Neural crest cell (in vitro differentiated cells): ENCODE measurements at regions not wholly inside any gene's neighbourhood (a gene's known extent, or its start where the extent isn't known, plus 50 kb on each side); places are given as distances from the start of the nearest gene placed in this dataset.

Experiments
- DNase-seq: peaks from one replicate; pipeline ENCODE4 v3.0.0; 2021; ENCODE audit warnings: low read depth, mixed read lengths, low spot score
- H3K27ac Mint-ChIP-seq: one replicate; pipeline ENCODE4 v1.8.0; 2021; ENCODE audit warnings: mild to moderate bottlenecking, mixed read lengths; ENCODE audit not compliant: unreplicated experiment
- H3K27me3 Mint-ChIP-seq: 2 replicates; pipeline ENCODE4 v1.8.0; 2021; ENCODE audit warnings: low read depth, mild to moderate bottlenecking, mixed read lengths
- H3K36me3 Mint-ChIP-seq: 2 replicates; pipeline ENCODE4 v1.8.0; 2021; ENCODE audit warnings: low read depth, mild to moderate bottlenecking, mixed read lengths
- H3K4me1 Mint-ChIP-seq: 2 replicates; pipeline ENCODE4 v1.8.0; 2021; ENCODE audit warnings: mixed read lengths
- H3K4me3 Mint-ChIP-seq: one replicate; pipeline ENCODE4 v1.8.0; 2021; ENCODE audit warnings: mild to moderate bottlenecking, mixed read lengths
- H3K9me3 Mint-ChIP-seq: 2 replicates; pipeline ENCODE4 v1.8.0; 2021; ENCODE audit warnings: mixed read lengths
- CTCF ChIP-seq: fragments of 200-600 bp; sonication (generic); conservative IDR thresholded peaks from 2 replicates; pipeline ENCODE4 v1.5.0; 2021; ENCODE audit warnings: antibody characterized with exemption, mild to moderate bottlenecking

GRCh38 chr4:31041853-31042252 lies 321.7 kb downstream of the PCDH7 start:
- no peaks in the 10 kb centered on the region for H3K36me3 Mint-ChIP-seq
- no peak overlapping the region for H3K27ac Mint-ChIP-seq
- no peak for TF ChIP-seq CTCF
- DNase-seq = no peak
- peaks cover 19% of the 10 kb centered on the region for H3K4me1 Mint-ChIP-seq
- no peaks in the 10 kb centered on the region for H3K27me3 Mint-ChIP-seq
- H3K9me3 Mint-ChIP-seq = no peaks in the 10 kb centered on the region
- H3K4me3 Mint-ChIP-seq = no peak overlapping the region

- no peak for DNase-seq
- no peak overlapping the region for H3K4me3 Mint-ChIP-seq
- H3K4me1 Mint-ChIP-seq = peaks cover 23% of the 10 kb centered on the region
- H3K36me3 Mint-ChIP-seq = no peaks in the 10 kb centered on the region
- H3K9me3 Mint-ChIP-seq = no peaks in the 10 kb centered on the region
- no peak overlapping the region for H3K27ac Mint-ChIP-seq
- H3K27me3 Mint-ChIP-seq = no peaks in the 10 kb centered on the region
- TF ChIP-seq CTCF = no peak
These were observed 323.4 kb downstream of the PCDH7 start for GRCh38 chr4:31043382-31044062.

GRCh38 chr4:31045151-31045550 lies 325.0 kb downstream of the PCDH7 start:
- no peak for DNase-seq
- no peak for TF ChIP-seq CTCF
- Mint-ChIP-seq H3K36me3 (no peaks in the 10 kb centered on the region), H3K9me3 (no peaks in the 10 kb centered on the region), H3K4me3 (no peak overlapping the region), H3K4me1 (peaks cover 24% of the 10 kb centered on the region), H3K27ac (no peak overlapping the region), H3K27me3 (no peaks in the 10 kb centered on the region)

- H3K36me3 Mint-ChIP-seq = no peaks in the 10 kb centered on the region
- no peaks in the 10 kb centered on the region for H3K9me3 Mint-ChIP-seq
- DNase-seq = no peak
- H3K27ac Mint-ChIP-seq = no peak overlapping the region
- peaks cover 24% of the 10 kb centered on the region for H3K4me1 Mint-ChIP-seq
- no peaks in the 10 kb centered on the region for H3K27me3 Mint-ChIP-seq
- peak; percentile 67 for TF ChIP-seq CTCF
- no peak overlapping the region for H3K4me3 Mint-ChIP-seq
These were observed 325.7 kb downstream of the PCDH7 start for GRCh38 chr4:31045724-31046318.

GRCh38 chr4:31051151-31051550 lies 331.0 kb downstream of the PCDH7 start:
- Mint-ChIP-seq H3K4me3 (no peak overlapping the region), H3K9me3 (no peaks in the 10 kb centered on the region), H3K27me3 (no peaks in the 10 kb centered on the region), H3K27ac (no peak overlapping the region), H3K4me1 (peaks cover 19% of the 10 kb centered on the region), H3K36me3 (no peaks in the 10 kb centered on the region)
- DNase-seq = no peak
- no peak for TF ChIP-seq CTCF
